GM19395 (cell line): ENCODE measurements at regions not wholly inside any gene's neighbourhood (a gene's known extent, or its start where the extent isn't known, plus 50 kb on each side); places are given as distances from the start of the nearest gene placed in this dataset.

Source experiments
- ATAC-seq: cut with Tn5 transposase; IDR thresholded peaks from one replicate; pipeline ENCODE4 v1.9.1; 2021; ENCODE audit warnings: mild to moderate bottlenecking, moderate library complexity; ENCODE audit not compliant: unreplicated experiment

GRCh38 chr4:169815606-169816005 lies 57.9 kb upstream of the HPF1 start:
- no peak for ATAC-seq

- no peak for ATAC-seq
Measured at GRCh38 chr4:169811476-169811875, 53.7 kb upstream of the HPF1 start.

GRCh38 chr4:169810325-169811323 lies 52.9 kb upstream of the HPF1 start:
- peak; percentile 81 for ATAC-seq

GRCh38 chr4:169807934-169808509 lies 50.3 kb upstream of the HPF1 start:
- no peak for ATAC-seq
